CD4-positive, alpha-beta T cell treated with Interleukin-4 for 1 hour (primary cell): ENCODE measurements at regions not wholly inside any gene's neighbourhood (a gene's known extent, or its start where the extent isn't known, plus 50 kb on each side); places are given as distances from the start of the nearest gene placed in this dataset.

Experiments
- DNase-seq, 2 donors: peaks; one replicate each; pipeline ENCODE4 v3.0.0-alpha.2; 2020 to 2022

GRCh38 chr16:51759329-51759728, 608.3 kb upstream of the SALL1 start:
- no peak for DNase-seq

GRCh38 chr16:51757921-51758479, 606.9 kb upstream of the SALL1 start:
- no peak for DNase-seq

- no peak for DNase-seq
Observed at GRCh38 chr16:51757505-51757904, 606.4 kb upstream of the SALL1 start.

GRCh38 chr16:51757124-51757470, 606.0 kb upstream of the SALL1 start:
- DNase-seq = no peak

GRCh38 chr16:51756447-51757123, 605.5 kb upstream of the SALL1 start:
- no peak for DNase-seq

GRCh38 chr16:51755577-51756355, 604.7 kb upstream of the SALL1 start:
- DNase-seq = no peak

- no peak for DNase-seq
Observed at GRCh38 chr16:51755039-51755501, 604.0 kb upstream of the SALL1 start.

- no peak for DNase-seq
Observed at GRCh38 chr16:51753467-51754127, 602.5 kb upstream of the SALL1 start.

GRCh38 chr16:51752438-51752995, 601.4 kb upstream of the SALL1 start:
- no peak for DNase-seq

GRCh38 chr16:51747329-51747728, 596.3 kb upstream of the SALL1 start:
- DNase-seq = no peak

GRCh38 chr16:51734220-51734619, 583.1 kb upstream of the SALL1 start:
- no peak for DNase-seq

GRCh38 chr16:51733181-51733580, 582.1 kb upstream of the SALL1 start:
- DNase-seq = no peak

GRCh38 chr16:51731160-51731559, 580.1 kb upstream of the SALL1 start:
- no peak for DNase-seq

GRCh38 chr16:51723036-51723724, 572.1 kb upstream of the SALL1 start:
- no peak for DNase-seq

GRCh38 chr16:51722467-51722866, 571.4 kb upstream of the SALL1 start:
- DNase-seq = no peak

- no peak for DNase-seq
Observed at GRCh38 chr16:51719376-51719775, 568.3 kb upstream of the SALL1 start.

GRCh38 chr16:51716195-51716594, 565.1 kb upstream of the SALL1 start:
- DNase-seq = no peak

- no peak for DNase-seq
Observed at GRCh38 chr16:51713502-51713901, 562.4 kb upstream of the SALL1 start.

GRCh38 chr16:51710905-51711563, 560.0 kb upstream of the SALL1 start:
- no peak for DNase-seq

- no peak for DNase-seq
Observed at GRCh38 chr16:51710186-51710585, 559.1 kb upstream of the SALL1 start.

- DNase-seq = no peak
Observed at GRCh38 chr16:51708861-51709260, 557.8 kb upstream of the SALL1 start.

GRCh38 chr16:51707666-51708065, 556.6 kb upstream of the SALL1 start:
- DNase-seq = no peak
